Endothelial cell of umbilical vein (primary cell): ENCODE measurements at regions not wholly inside any gene's neighbourhood (a gene's known extent, or its start where the extent isn't known, plus 50 kb on each side); places are given as distances from the start of the nearest gene placed in this dataset.

Experiments used
- CTCF ChIP-seq, 2 donors: IDR thresholded peaks; 1 replicate in 1 of 2; 2 replicates in 1 of 2; pipeline ENCODE4 v1.5.1; 2011; ENCODE audit warnings: low read length in 2 of 2, mild to moderate bottlenecking in 2 of 2, moderate library complexity in 2 of 2, control low read depth in 1 of 2, inconsistent platforms in 1 of 2, low read depth in 1 of 2; ENCODE audit not compliant: insufficient read depth in 1 of 2; ENCODE audit errors: extremely low read depth in 1 of 2
- EZH2 ChIP-seq: IDR thresholded peaks from 2 replicates; pipeline ENCODE4 v1.6.1; 2012; ENCODE audit warnings: borderline replicate concordance, low read depth, mild to moderate bottlenecking, moderate library complexity, low read length, inconsistent platforms; ENCODE audit not compliant: severe bottlenecking
- JUN ChIP-seq: IDR thresholded peaks from 2 replicates; pipeline ENCODE4 v1.6.1; 2011; ENCODE audit warnings: borderline replicate concordance, low read depth; ENCODE audit not compliant: insufficient read length, insufficient read depth
- MAX ChIP-seq: IDR thresholded peaks from 2 replicates; pipeline ENCODE4 v1.6.1; 2011; ENCODE audit not compliant: insufficient read depth, insufficient read length
- MYC ChIP-seq: IDR thresholded peaks from one replicate; pipeline ENCODE4 v1.6.1; 2011; ENCODE audit warnings: mild to moderate bottlenecking, low read depth, low read length
- POLR2A ChIP-seq: IDR thresholded peaks from 2 replicates; pipeline ENCODE4 v1.6.1; 2012; ENCODE audit warnings: low read depth, mild to moderate bottlenecking, control low read depth, low read length

GRCh38 chr16:73418691-73419090 is 370.8 kb upstream of the ZFHX3 start:
- TF ChIP-seq CTCF (IDR thresholded peaks at IDR 0.05; ENCODE audit: extremely low read depth in 1 of 2, insufficient read depth in 1 of 2, low read depth in 1 of 2, low read length in 2 of 2) (no peak), POLR2A (no peak), MAX (no peak), MYC (no peak), EZH2 (no peak), JUN (no peak)
